GM18508 (cell line): ENCODE measurements at regions not wholly inside any gene's neighbourhood (a gene's known extent, or its start where the extent isn't known, plus 50 kb on each side); places are given as distances from the start of the nearest gene placed in this dataset.
"Not testable (repeated sequence)": the region's sequence is repeated elsewhere in the genome, so short reads cannot be mapped to it uniquely, and the experiment has no call there.

Source experiments
- ATAC-seq: cut with Tn5 transposase; IDR thresholded peaks from one replicate; pipeline ENCODE4 v1.9.1; 2021; ENCODE audit warnings: moderate number of reproducible peaks; ENCODE audit not compliant: insufficient read depth, unreplicated experiment

- no peak for ATAC-seq
These were observed 742.0 kb downstream of the KCNT2 start for GRCh38 chr1:195866091-195866780.

GRCh38 chr1:195851804-195852203 lies 756.4 kb downstream of the KCNT2 start:
- no peak for ATAC-seq

DNA sequence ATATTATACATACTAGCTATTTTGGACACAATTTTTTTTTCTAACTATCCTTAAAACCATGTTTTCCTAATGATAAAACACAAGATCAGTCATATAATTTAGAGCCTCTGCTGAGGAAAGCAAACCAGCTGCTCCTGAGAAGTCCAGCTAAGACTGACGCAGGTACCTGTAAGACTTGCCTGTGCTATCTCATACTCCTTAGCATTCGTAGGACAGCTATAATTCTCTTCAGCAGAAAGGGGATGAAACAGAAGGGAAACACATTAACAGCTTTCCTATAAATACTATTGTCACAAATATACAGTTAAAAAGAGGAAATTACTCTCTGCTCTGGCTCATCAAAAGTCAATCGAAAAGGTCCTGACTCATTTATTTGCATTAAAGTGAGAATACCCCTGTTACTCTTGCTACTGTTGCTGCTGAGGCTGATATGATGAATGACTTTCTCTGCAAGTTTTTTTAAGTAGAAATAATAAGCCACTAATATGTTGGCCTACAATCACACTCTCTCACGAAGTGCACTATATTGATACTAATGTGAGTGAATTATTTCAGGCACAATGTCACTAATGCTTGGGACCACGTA lies 757.1 kb downstream of the KCNT2 start:
- no peak for ATAC-seq

GRCh38 chr1:195849180-195849579 lies 759.1 kb downstream of the KCNT2 start:
- ATAC-seq = no peak

GRCh38 chr1:195847957-195848875 lies 760.0 kb downstream of the KCNT2 start:
- ATAC-seq = not testable (repeated sequence)

- no peak for ATAC-seq
These were observed 776.5 kb downstream of the KCNT2 start for GRCh38 chr1:195831789-195832188.

GRCh38 chr1:195828325-195828724 lies 779.9 kb downstream of the KCNT2 start:
- ATAC-seq = no peak

- no peak for ATAC-seq
These were observed 787.3 kb downstream of the KCNT2 start for GRCh38 chr1:195820925-195821324.

GRCh38 chr1:195806060-195806459 lies 802.2 kb downstream of the KCNT2 start:
- ATAC-seq = no peak

DNA sequence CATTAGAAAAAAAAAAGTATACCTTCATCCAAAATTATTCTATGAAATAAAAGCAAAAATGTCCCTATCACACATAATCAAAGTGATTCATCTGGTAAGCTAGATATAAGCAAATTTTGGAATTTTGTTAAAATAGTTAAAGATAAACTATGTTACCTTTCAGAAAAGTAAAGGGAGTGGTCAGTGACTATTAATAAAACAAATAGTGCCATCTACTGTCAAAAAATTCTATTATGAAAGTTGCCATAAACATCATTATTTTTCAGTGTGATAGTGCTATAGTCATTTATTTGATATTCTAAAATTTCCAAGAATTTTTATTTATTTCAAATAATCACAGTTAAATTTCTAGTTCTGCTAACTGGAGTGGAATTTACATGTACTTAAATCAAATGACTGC lies 803.7 kb downstream of the KCNT2 start:
- no peak for ATAC-seq

DNA sequence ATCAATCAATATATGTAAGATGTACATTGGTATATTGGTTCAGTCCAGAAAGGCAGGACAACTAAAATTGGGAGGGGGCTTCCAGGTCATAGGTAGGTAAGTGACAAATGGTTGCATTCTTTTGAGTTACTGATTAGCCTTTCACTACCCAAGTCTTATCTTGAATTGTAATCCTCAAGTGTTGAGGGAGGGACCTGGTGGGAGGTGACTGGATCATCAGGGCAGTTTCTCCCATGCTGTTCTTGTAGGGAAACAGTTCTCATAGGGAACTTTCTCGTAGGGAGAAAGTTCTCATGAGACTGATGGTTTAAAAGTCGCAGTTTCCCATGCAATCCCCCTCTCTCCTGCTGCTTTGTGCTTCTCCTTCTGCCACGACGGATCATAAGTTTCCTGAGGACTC lies 809.2 kb downstream of the KCNT2 start:
- ATAC-seq = no peak

DNA sequence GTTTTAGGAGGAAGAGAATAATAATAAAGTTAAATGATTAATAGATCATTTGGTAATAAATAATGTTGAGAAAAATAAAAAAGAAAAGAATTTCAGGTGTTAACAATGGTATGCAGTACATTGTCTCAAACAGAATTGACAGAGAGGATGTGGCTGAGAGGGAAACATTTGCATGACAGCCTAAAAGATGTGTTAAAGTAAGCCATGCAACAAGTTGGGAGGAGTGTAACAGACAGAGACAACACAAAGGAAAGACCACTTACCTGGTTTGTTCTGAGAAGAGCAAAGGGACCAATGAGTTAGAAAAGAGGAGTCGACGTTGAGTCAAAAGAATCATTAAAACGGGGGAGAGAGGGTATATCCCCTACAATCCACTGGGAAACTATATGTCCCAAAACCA lies 814.0 kb downstream of the KCNT2 start:
- ATAC-seq = no peak

DNA sequence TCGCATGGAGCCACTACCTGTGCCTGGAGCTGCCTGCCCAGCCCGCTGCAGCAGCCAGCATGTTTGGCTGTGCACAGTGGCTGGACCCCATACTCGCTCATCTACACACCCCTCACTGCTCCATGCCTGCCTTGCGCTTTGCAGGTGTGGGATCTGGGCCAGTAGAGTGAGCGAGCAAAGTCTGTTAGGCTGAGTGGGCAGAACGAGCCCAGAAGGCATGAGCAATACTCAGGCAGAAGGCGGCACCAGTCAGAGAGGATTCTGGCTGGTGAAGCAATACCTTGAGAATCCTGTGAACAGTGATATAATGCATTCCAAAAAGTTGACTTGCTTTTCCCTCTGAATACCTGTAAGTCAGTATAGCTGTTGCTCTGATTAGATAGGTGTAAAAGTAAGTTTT lies 816.4 kb downstream of the KCNT2 start:
- ATAC-seq = no peak

GRCh38 chr1:195790514-195791168 lies 817.6 kb downstream of the KCNT2 start:
- ATAC-seq = no peak

GRCh38 chr1:195789321-195789720 lies 818.9 kb downstream of the KCNT2 start:
- no peak for ATAC-seq

DNA sequence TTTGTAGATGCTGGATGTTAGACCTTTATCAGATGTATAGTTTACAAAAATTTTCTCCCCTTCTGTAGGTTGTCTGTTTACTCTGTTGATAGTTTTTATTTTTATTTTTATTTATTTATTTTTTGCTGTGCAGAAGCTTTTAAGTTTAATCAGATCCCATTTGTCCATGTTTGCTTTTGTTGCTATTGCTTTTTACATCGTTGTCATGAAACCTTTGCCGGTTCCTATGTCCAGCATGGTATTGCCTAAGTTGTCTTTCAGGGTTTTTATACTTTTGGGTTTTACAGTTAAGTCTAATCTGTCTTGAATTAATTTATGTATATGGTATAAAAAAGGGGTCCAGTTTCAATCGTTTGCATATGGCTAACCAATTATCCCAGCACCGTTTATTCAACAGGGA lies 819.5 kb downstream of the KCNT2 start:
- no peak for ATAC-seq

DNA sequence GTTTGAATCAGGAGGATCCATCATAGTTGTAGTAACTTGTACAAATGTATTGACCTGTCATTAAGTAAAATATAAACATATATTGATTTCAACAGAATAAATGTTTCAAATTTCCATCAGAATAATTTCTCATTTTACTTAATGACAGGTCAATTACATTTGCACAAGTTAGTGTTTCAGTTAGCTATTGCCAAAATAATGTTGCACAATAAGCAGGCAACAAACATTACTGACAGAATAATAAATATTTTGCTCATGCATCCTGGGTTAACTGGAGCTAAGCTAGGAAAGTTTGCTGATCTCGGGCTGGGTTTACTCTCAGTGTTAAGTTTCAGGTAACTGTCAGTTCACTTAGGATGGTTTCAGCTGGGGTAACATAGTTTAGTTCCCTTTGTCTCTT lies 822.4 kb downstream of the KCNT2 start:
- no peak for ATAC-seq

DNA sequence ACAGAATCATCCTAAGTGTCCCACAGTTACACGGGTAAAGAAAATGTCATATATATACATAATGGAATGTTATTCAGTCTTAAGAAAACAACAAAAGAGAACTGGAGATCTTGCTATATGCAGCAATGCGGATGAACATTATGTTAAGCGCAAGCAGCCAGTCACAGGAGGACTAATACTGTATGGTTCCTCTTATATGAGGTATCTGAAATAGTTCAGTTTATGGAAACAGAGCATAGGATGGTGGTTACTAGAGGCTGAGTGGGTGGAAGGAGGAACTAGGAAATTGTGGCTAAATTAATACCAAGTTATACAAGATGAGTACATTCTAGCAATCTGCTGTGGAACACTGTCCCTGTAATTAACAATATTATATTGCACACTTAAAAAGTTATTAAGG lies 834.3 kb downstream of the KCNT2 start:
- ATAC-seq = no peak

DNA sequence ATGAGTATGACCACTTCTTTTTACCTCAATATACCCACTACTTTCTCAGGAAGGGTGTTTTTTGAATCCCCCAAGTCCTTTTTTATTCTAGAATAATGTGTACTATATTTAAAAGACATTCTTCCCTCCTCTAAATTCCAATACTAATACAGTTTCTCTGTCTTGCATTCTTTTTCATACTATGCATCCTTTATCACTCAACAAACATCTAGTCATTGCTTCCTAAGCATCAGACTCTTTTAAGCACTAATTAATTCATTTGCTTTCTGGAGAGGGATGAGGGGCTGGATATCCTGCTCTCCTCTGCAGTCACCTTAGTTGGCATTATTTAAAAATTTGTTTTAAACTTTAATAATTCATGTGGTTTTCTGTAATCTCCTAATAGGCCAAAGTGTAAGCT lies 838.8 kb downstream of the KCNT2 start:
- no peak for ATAC-seq

- no peak for ATAC-seq
These were observed 839.3 kb downstream of the KCNT2 start for GRCh38 chr1:195768936-195769335.

GRCh38 chr1:195768377-195768776 lies 839.9 kb downstream of the KCNT2 start:
- ATAC-seq = no peak
